ENCODE measurements at regions not wholly inside any gene's neighbourhood (a gene's known extent, or its start where the extent isn't known, plus 50 kb on each side); places are given as distances from the start of the nearest gene placed in this dataset.

DNA sequence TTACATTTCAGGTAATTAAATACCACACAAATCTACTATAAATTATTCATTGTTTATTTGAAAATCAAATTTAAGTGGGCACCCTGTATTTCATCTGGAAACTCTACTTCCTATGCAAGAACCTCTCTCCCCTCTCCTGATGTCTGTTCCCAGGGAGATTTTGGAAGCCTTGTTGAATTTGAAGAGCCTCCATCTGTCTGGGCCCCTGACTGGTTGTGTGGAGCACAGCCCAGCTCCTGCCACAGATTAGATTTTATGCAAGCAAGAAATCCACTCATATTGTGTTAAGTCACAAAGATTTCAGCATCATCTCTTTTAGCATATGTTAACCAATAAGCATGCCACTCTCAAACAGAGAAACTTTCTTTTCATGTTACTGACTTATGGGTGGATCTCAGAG, 451.2 kb downstream of the TFAP2B start:
- no peak for DNase-seq
- no peaks in the 10 kb centered on the region for H3K27me3 ChIP-seq (ENCODE audit: control insufficient read depth, insufficient read depth, low read length)
- no peaks in the 10 kb centered on the region for H3K36me3 ChIP-seq (replicated peaks; ENCODE audit: control insufficient read depth, insufficient read depth, low read length)
- no peak overlapping the region for H3K4me3 ChIP-seq (ENCODE audit: insufficient read depth, low read depth, low read length)

DNA sequence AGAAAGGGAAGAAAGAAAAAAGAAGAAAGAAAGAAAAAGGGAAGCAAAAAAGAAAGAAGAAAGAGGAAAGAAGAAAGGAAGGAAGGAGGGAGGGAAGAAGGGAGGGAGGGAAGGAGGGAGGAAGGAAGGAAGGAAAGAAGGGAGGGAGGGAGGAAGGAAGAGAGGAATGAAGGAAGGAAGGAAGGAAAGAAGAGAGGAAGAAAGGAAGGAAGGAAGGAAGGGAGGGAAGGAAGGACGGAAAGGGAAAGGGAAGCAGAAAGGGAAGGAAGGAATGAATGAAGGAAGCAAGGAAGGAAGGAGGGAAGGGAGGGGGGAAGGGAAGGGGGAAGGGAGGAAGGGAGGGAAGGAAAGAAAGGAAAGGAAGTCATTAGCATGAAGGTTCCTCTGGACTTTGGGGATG, 452.9 kb downstream of the TFAP2B start:
- Histone ChIP-seq H3K27me3 (ENCODE audit: control insufficient read depth, insufficient read depth, low read length) (no peaks in the 10 kb centered on the region), H3K4me3 (ENCODE audit: insufficient read depth, low read depth, low read length) (no peak overlapping the region), H3K36me3 (replicated peaks; ENCODE audit: control insufficient read depth, insufficient read depth, low read length) (no peaks in the 10 kb centered on the region)
- no peak for DNase-seq

DNA sequence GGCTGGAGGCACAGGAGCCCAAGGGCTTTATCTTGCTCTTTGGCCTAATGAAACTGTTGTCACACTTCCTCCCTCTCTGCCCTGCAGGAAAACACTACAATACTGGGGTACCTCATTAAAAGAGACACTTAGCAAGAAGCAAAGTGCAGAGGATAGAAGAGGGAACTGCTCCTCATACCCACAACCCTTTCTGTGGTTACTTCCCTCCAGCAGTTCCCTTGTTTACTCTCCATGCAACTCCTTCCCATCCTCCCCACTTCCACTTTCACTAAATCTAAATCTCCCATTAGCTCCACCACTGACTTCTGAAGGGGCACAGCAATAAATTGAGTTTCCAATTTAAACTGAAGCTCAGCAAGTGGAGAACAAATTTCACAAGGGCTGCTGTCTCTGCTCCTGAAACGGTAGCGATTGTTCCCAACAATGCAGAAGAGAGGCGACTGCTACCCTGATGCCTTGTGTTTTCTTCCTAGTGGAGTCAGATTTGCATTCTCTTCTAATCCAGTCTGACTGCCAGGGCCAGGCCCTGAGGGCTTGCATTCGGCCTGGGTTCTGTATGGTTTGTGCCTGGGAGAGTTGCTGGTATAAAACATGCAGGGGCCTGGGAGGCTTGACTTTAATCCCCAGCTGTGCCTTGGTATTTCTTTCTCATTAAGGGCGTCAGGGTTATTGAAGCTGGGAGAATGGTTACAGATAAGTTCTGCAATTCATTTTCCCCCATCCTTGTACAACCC, 454.7 kb downstream of the TFAP2B start:
- no peak for DNase-seq
- Histone ChIP-seq H3K4me3 (ENCODE audit: insufficient read depth, low read depth, low read length) (no peak overlapping the region), H3K36me3 (replicated peaks; ENCODE audit: control insufficient read depth, insufficient read depth, low read length) (no peaks in the 10 kb centered on the region), H3K27me3 (ENCODE audit: control insufficient read depth, insufficient read depth, low read length) (no peaks in the 10 kb centered on the region)

DNA sequence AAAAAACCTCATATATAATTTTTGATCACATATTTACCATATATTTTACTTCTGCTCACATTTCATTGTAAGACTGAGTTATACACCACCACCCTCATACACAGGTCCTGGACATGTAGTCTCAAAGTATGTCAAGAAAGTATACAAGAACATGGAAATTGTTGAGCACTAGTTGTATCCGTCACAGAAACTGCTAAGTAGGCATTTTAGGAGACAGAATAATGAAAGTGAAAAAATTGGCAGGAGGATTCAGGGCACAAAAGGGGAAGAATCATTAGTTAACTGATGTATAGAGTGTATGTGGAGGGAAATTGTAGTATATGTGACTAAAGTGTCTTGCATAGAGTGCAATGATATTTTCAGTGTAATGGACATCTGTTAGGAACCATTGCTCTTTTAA, 458.8 kb downstream of the TFAP2B start:
- Histone ChIP-seq H3K27me3 (ENCODE audit: control insufficient read depth, insufficient read depth, low read length) (no peaks in the 10 kb centered on the region), H3K4me3 (ENCODE audit: insufficient read depth, low read depth, low read length) (no peak overlapping the region), H3K36me3 (replicated peaks; ENCODE audit: control insufficient read depth, insufficient read depth, low read length) (no peaks in the 10 kb centered on the region)
- DNase-seq, result no peak

DNA sequence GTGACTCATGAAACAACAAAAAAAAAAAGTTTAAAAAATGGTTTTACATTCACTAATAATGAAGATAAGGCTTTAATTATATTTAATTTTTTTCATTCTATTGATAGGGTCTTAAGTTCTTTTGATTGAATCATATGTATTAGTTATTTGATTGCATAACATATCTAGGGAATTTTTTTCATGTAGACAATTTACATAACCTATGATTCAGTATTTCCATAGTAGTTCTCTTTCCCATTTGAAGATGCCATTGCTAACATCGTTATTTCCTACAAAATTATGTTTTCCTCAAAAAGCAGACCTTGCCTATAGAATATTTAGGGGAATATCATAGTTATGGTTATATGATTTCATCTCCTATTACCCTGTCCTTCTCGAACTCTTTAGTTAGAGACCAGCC, 463.4 kb downstream of the TFAP2B start:
- no peak for DNase-seq
- Histone ChIP-seq H3K36me3 (replicated peaks; ENCODE audit: control insufficient read depth, insufficient read depth, low read length) (no peaks in the 10 kb centered on the region), H3K4me3 (ENCODE audit: insufficient read depth, low read depth, low read length) (no peak overlapping the region), H3K27me3 (ENCODE audit: control insufficient read depth, insufficient read depth, low read length) (no peaks in the 10 kb centered on the region)

DNA sequence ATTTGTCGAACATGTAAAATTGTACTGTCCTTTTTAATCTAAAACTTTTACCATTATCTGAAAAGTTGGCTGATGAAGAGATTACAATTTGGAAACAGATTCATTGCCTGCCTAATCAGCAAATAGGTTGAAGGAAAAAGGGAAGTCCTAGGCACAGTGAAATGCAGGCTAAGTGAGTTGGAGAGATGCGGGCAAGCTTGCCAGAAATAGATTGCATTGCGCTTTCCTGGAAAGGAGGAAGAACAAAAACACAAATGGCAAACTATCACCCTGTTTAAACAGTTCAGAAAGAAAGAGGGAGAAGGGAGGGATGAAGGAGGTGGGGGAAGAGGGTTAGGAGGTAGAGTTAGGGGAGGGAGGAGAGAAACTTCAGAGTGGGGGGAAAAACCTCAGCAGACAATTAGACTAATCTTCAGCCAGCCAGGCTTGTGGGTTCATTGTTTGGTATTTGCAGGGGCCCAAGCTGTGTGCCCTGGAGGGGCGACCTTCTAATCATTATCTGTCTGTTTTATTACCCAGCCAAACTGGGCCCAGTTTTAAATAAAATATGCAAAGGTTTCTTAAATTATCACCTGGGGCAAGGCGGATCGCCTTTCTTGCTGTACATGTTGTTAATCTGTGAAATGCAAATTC, 465.2 kb downstream of the TFAP2B start:
- Histone ChIP-seq H3K36me3 (replicated peaks; ENCODE audit: control insufficient read depth, insufficient read depth, low read length) (no peaks in the 10 kb centered on the region), H3K4me3 (ENCODE audit: insufficient read depth, low read depth, low read length) (no peak overlapping the region), H3K27me3 (ENCODE audit: control insufficient read depth, insufficient read depth, low read length) (no peaks in the 10 kb centered on the region)
- DNase-seq, result no peak

DNA sequence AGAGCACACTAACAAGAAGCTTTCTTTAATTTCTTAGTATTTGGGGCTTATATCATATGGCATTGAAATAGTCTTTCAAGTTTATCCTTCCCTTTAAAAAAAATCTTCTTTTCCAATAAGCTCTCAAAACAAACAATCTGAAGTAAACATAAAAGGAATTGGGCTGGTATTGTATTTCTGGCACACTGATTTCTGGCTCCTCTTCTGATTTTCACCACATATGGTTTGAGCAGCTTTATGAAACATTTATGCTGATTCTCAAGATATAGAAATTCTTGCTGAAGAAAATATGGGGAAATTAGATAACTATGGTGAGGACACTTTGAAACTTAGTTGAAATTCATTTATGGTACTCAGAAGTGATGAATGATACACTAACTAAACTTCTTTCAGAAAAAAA, 467.2 kb downstream of the TFAP2B start:
- DNase-seq, result no peak
- H3K36me3 ChIP-seq (replicated peaks; ENCODE audit: control insufficient read depth, insufficient read depth, low read length), result no peaks in the 10 kb centered on the region
- no peaks in the 10 kb centered on the region for H3K27me3 ChIP-seq (ENCODE audit: control insufficient read depth, insufficient read depth, low read length)
- H3K4me3 ChIP-seq (ENCODE audit: insufficient read depth, low read depth, low read length), result no peak overlapping the region

DNA sequence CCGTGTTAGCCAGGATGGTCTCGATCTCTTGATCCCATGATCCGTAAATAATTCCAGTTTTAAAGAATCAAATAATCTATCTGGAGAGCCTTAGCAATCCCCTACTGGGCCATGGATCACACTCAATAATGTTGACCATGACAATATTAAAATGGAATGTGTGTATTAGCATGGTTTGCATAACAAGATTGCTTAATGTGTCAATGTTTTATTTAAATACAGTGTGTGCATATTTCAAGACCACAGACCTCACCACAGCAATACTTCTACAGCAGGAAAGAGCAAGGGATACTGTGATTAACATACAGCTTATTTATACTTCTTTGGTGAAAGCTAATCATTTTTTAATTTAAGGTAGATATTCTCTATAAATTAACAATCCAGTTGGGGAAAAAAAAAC, 470.4 kb downstream of the TFAP2B start:
- H3K36me3 ChIP-seq (replicated peaks; ENCODE audit: control insufficient read depth, insufficient read depth, low read length), result no peaks in the 10 kb centered on the region
- no peaks in the 10 kb centered on the region for H3K27me3 ChIP-seq (ENCODE audit: control insufficient read depth, insufficient read depth, low read length)
- no peak for DNase-seq
- H3K4me3 ChIP-seq (ENCODE audit: insufficient read depth, low read depth, low read length), result no peak overlapping the region

DNA sequence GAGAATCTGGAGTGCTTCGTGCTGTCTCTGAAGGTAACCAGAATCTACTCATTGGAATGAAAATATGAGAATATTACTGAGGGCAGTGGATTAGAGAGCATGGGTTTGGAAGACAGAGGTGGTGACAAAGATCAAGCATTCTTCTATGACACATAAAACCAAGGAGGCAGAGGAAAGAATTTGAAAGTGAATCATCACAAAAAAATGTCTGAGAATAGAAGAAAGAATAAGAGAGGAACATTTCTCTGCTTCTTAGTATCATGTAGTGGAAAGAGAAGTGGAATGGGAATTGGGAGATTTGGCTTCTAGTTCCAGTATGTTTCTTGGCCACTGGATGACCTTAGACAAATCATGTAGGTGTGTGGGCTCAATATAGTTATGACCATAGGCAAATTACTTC, 474.0 kb downstream of the TFAP2B start:
- Histone ChIP-seq H3K27me3 (ENCODE audit: control insufficient read depth, insufficient read depth, low read length) (no peaks in the 10 kb centered on the region), H3K36me3 (replicated peaks; ENCODE audit: control insufficient read depth, insufficient read depth, low read length) (no peaks in the 10 kb centered on the region), H3K4me3 (ENCODE audit: insufficient read depth, low read depth, low read length) (no peak overlapping the region)
- no peak for DNase-seq

DNA sequence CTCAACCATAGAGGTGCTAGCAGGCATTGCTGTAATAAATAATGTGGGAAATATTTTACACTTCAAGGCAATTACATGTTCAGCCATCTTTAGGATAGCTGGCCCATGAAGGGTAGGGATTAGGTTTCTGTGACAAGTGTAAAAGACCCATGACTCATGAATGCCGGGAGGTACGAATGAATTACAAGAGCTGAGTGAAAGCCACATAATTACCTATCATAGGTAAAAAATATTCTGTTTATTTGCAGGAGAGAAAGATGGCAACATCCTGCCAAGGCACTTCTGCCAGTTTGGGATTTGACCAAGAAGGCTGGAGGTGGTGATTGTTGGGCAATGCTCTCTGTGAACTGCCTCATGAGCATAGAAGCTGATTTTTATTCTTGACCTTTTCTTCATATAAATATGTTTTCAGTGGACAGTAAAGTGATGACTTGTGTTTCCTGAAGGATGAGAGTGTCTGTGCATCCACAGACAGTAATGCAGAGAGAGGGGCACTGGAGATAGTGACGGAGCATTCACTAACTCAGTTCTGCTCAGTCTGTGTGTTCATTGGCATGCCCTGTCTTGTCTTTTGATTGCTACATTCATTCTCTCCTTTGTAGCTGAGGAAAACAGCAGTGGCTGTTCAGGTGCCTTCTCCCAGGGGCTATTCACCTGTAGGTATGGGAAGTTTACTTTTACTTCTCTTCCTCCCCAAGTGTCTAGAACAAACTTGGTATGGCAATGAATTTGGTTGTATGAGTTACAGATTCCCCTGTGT, 481.1 kb downstream of the TFAP2B start:
- no peak for DNase-seq
- no peaks in the 10 kb centered on the region for H3K36me3 ChIP-seq (replicated peaks; ENCODE audit: control insufficient read depth, insufficient read depth, low read length)
- no peak overlapping the region for H3K4me3 ChIP-seq (ENCODE audit: insufficient read depth, low read depth, low read length)
- no peaks in the 10 kb centered on the region for H3K27me3 ChIP-seq (ENCODE audit: control insufficient read depth, insufficient read depth, low read length)

DNA sequence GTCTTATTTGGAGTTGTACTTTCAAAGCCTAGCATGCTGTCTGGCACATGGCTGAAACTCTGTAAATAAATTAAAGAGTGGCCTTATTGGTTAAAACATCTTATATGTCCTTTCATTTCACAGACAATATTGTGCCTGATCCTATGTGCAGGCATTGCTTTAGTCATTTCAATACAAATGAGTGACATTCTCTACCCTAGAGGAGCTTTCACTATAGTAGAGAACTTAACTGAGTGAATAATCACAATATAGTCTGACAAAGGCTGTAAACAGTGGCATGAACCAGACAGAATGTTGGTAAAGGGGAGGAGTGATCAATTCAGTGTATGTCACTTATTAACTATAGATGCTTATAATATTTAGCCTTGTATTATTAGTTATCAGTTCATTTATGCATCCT, 481.8 kb downstream of the TFAP2B start:
- no peaks in the 10 kb centered on the region for H3K27me3 ChIP-seq (ENCODE audit: control insufficient read depth, insufficient read depth, low read length)
- no peak overlapping the region for H3K4me3 ChIP-seq (ENCODE audit: insufficient read depth, low read depth, low read length)
- no peaks in the 10 kb centered on the region for H3K36me3 ChIP-seq (replicated peaks; ENCODE audit: control insufficient read depth, insufficient read depth, low read length)
- no peak for DNase-seq

DNA sequence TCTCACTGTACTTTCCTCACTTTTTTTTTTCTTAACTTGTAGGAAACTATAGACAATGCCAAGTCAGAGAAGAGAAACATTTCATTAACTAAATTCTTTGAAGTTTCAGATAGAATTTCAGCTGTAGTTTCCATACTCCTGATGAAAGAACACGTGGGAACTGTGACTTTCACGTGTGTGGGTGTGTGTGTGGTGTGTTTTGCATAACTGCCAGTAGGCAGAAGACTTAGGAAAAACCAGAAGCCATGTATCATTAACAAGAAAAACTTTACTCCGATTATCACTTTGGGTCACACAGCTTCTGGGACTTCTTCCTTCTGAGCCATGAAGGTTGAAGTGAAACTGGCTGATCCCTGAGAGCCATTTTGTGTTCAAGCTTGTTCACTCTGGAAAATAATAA, 483.3 kb downstream of the TFAP2B start:
- H3K36me3 ChIP-seq (replicated peaks; ENCODE audit: control insufficient read depth, insufficient read depth, low read length), result no peaks in the 10 kb centered on the region
- no peak overlapping the region for H3K4me3 ChIP-seq (ENCODE audit: insufficient read depth, low read depth, low read length)
- no peaks in the 10 kb centered on the region for H3K27me3 ChIP-seq (ENCODE audit: control insufficient read depth, insufficient read depth, low read length)
- no peak for DNase-seq

DNA sequence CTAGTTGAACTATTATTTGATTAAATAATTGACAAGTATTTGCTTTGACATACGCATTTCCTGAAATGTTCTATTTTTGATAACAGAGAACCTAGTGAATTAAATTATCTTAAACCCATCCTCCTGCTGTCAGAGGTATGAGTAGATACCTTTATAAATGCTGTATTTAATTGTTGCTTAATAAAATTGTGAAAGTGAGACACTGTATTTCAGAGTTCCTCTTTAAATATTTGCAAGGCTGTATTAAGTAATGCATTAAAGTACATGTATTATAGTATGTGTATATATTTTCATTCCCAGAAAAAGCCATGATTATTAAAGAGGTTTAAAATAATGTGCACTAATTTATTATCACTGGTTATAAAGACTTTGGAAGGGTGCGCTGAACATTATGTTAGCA, 483.8 kb downstream of the TFAP2B start:
- no peak for DNase-seq
- H3K27me3 ChIP-seq (ENCODE audit: control insufficient read depth, insufficient read depth, low read length), result no peaks in the 10 kb centered on the region
- H3K36me3 ChIP-seq (replicated peaks; ENCODE audit: control insufficient read depth, insufficient read depth, low read length), result no peaks in the 10 kb centered on the region
- H3K4me3 ChIP-seq (ENCODE audit: insufficient read depth, low read depth, low read length), result no peak overlapping the region

DNA sequence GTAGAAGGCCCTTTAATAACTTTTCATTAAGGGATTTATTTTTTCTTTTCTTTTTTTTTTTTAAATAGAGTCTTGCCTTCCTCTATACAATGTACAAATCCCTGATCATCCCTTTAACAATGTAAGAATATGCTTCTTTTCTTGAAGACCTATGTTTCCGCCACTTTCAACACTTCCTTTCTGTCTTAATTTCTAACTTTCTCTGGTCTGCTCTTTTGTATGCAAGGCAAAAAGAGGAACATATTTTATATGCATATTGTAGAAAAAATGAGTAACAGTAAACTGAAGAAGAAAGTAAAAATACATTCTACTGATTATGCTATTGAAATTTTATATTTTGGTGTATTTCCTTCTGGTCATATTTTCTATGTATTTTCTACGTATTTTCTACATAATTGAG, 484.7 kb downstream of the TFAP2B start:
- DNase-seq, result no peak
- Histone ChIP-seq H3K36me3 (replicated peaks; ENCODE audit: control insufficient read depth, insufficient read depth, low read length) (no peaks in the 10 kb centered on the region), H3K4me3 (ENCODE audit: insufficient read depth, low read depth, low read length) (no peak overlapping the region), H3K27me3 (ENCODE audit: control insufficient read depth, insufficient read depth, low read length) (no peaks in the 10 kb centered on the region)

DNA sequence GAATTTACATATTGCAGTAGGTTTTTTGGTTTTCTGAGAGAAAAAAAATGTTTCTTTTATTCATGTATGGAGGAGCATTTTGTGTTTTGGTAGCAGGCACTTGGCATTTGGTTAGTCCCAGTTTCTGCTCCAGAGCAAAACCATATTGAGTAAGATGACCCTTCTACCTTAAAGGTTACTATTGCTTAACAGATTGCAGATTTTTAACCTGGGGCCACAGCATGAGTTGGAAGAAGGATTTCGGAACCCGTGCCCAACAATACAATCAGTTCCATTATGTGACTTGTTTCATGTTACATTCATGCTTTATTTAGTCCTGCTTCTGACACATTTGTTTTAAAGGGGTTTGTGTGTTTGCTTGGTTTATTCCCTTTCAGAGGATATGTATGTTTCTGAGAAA, 496.3 kb downstream of the TFAP2B start:
- H3K27me3 ChIP-seq (ENCODE audit: control insufficient read depth, insufficient read depth, low read length), result no peaks in the 10 kb centered on the region
- no peaks in the 10 kb centered on the region for H3K36me3 ChIP-seq (replicated peaks; ENCODE audit: control insufficient read depth, insufficient read depth, low read length)
- H3K4me3 ChIP-seq (ENCODE audit: insufficient read depth, low read depth, low read length), result no peak overlapping the region
- DNase-seq, result no peak
